CD4-positive, alpha-beta T cell treated with Interleukin-2 at 100 ng/mL for 4 hours (primary cell): ENCODE measurements at regions not wholly inside any gene's neighbourhood (a gene's known extent, or its start where the extent isn't known, plus 50 kb on each side); places are given as distances from the start of the nearest gene placed in this dataset.
"Not testable (repeated sequence)": the region's sequence is repeated elsewhere in the genome, so short reads cannot be mapped to it uniquely, and the experiment has no call there.

Experiments used
- DNase-seq: peaks from one replicate; pipeline ENCODE4 v3.0.0-alpha.2; 2020; ENCODE audit warnings: low spot score

- no peak for DNase-seq
Measured at GRCh38 chr1:194813096-194813495, 1626.7 kb upstream of the B3GALT2 start.

DNA sequence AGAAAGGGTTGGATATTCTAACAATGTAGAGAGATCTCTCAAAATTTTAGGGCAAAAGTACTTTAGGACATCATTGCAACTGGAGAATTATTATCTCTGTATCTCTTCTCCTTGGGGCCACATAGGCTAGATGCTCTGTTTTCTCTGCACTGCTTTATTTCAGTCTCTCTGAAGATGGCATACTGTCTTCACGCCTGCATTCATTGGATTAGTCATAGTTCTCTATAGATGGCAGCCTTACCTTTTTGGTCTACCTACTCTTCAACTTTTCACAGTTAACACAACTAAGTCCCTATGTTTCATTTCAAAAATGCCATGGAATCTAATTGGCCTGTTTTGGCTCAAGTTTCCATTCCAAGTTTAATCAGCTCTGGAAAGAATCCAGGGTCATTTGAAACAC is 1623.3 kb upstream of the B3GALT2 start:
- no peak for DNase-seq

DNA sequence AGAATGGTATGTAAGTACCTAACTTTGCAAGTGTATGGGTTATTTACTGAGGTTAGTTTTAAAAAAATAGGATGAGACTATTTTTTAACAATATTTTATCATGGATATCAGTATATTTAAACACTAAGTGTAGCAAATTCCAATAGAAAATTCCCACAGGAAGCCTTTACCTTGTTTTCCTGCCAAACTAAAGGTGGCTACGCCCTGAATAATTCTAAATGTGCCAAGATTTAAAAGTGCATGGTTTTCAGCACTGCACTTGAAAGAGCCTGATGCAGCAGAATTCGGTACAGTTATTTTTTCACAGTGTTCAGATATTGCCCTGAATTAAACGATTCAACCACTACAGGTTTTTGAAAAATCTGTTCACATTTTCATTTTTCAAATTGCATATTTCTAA is 1622.8 kb upstream of the B3GALT2 start:
- DNase-seq, result no peak

- no peak for DNase-seq
Measured at GRCh38 chr1:194807530-194808220, 1621.3 kb upstream of the B3GALT2 start.

DNA sequence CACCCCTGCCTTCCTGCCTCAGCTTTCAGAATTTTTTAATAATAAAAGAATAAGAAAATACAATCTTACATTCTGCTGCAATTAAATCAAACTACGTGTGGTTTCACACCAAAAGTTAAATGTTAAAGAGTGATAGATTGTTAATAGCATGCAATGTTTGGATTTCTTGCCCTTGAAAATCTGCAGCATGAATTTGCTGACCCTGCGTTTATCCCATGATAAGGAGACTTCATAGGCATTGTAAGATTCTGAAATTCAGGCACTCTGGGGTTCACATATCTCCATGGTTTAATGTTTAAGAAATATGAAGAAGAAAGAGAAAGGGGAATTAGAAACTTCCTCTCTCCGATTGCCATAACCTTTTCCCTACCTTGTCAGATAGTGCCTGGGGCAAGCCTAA is 1616.2 kb upstream of the B3GALT2 start:
- no peak for DNase-seq

DNA sequence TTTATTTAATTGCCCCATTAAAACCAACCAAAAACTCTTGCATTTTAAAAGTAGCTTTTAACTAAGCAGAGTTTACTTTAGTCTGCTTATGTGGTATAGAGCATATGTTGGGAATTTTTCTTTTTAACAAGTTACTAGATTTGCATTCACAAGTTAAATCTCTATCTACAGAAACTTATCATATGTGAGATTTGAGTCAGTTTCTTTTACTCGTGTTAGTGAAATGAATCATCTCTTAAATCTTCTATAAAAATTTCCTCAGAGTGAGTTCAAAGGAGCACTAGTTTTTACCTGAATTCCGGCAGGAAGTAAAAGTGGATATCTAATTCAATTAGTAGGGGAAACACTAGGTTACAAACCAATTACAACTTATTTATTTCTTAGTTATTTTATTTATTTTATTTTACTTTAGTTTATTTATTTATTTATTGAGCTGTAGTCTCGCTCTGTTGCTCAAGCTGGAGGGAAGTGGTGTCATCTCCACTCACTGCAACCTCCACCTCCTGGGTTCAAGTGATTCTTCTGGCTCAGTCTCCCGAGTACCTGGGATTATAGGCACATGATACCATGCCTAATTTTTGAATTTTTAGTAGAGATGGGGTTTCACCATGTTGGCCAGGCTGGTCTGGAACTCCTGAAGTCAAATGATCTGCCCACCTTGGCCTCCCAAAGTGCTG is 1609.6 kb upstream of the B3GALT2 start:
- no peak for DNase-seq

DNA sequence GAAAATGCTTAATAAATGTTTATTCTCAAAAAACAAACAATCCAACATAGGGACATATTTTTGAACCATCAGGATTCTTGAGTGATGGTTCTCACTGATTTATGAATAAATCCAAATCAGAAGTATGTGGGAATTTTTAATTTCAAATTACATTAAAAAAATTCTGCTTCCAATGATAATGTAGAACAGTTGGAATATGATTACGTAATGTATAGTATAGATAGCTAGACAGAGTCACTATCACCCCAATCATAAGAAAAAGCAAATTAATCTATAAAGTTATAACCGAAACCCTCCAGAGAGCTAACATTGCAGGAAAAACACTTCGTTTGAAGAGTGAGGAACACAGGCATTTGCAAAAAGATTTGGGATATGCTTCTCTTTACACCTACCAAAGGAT is 1600.6 kb upstream of the B3GALT2 start:
- no peak for DNase-seq

DNA sequence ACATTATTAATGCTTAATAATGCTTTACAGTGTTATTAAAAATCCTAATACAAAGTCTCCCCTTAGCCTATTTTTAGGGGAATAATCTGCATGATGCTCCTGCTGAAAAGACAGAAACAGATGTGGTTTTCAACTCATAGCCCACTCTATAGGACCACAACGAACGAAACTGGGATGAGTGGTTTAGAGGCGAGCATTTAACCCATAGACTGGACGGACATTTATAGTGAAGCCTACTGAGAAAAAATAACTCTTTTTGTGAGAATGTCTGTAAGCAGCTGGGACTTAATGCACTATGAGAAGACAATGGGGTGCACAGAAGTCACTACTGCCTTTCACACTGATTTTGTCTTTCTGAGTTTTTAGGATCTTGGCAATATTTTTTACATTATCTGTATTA is 1599.6 kb upstream of the B3GALT2 start:
- no peak for DNase-seq

GRCh38 chr1:194776657-194777056 is 1590.2 kb upstream of the B3GALT2 start:
- DNase-seq, result no peak

DNA sequence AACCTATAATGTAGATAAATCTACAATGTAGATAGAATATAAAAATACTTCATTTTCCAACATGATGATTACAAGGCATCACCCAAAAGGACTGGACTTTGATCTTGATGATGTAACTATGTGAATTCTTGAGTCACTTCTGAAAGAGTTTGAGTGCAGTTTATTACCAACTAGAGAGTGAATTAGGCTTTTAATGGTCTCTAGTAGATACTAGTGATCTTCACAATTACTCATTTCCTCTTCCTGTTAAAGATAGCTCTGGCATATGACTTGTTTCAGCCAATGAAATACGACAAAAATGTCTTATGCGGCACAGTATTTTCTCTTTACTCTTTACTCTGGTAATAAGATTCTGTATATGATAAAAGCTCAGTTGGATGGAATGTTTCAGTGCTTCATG is 1588.1 kb upstream of the B3GALT2 start:
- no peak for DNase-seq

DNA sequence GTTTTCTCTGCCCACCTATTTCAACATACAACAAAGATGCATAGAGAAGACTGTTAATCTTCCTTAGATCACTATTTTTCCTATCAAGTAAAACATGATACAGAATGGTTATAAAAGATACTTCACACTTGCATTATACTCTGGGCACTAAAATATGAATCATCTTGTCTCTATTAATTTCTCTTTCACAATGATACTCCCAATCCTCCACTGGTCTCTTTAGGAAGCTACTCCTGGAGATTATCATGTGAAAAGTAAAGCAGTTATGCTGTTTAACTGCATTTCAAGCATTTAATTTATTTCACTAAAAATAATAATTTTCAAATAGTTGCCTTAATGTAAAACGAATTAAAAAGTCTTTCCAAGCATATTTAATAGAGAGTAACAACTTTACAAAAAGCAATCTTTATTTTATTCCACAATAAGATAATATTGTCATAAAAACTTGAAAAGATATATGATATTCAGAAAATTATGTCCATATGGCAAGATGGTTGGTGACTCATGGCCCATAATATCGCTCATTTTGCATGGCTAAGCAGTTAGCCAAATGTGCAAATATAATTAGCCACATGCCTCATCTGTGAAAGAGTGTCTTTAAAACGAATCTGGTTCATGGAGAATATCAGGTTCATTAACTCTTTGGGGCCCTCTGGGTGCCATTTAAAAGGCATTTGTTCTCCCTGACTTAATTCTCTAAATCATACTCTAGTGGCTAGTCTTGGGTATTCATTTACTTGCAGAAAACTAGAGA is 1569.0 kb upstream of the B3GALT2 start:
- DNase-seq, result no peak

DNA sequence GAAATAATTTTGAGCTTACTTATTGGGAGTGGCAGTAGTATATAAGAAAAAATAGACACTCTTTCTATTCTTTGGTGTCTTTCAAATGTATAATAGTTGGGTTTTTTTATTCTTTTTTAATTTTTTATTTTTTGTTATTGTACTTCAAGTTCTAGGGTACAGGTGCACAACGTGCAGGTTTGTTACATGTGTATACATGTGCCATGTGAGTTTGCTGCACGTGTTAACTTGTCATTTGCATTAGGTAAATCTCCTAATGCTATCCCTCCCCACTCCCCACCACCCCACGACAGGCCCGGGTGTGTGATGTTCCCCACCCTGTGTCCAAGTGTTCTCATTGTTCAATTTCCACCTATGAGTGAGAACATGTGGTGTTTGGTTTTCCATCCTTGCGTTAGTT is 1552.4 kb upstream of the B3GALT2 start:
- DNase-seq, result not testable (repeated sequence)

- no peak for DNase-seq
Measured at GRCh38 chr1:194734970-194735369, 1548.6 kb upstream of the B3GALT2 start.

- no peak for DNase-seq
Measured at GRCh38 chr1:194731025-194731424, 1544.6 kb upstream of the B3GALT2 start.

GRCh38 chr1:194730304-194730703 is 1543.9 kb upstream of the B3GALT2 start:
- no peak for DNase-seq

- DNase-seq, result no peak
Measured at GRCh38 chr1:194723067-194723466, 1536.7 kb upstream of the B3GALT2 start.

DNA sequence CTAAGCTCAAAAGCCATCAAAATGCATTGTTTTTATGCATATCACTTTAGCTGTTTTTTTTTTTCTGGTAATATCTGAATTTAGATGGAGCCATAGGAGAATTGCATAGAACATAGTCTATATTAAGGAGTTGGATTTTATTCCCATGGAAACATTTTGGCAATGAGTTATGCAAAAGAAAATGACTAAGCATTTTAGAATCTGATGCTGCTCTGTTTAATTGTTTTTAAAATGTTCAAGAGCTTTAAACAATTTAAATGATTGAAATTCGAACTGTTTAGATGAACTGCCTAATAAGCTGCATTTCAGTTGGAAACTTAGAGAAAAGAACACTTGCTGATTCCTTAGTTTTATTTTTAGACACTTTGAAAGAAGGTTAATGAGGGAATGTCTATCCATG is 1531.5 kb upstream of the B3GALT2 start:
- no peak for DNase-seq

DNA sequence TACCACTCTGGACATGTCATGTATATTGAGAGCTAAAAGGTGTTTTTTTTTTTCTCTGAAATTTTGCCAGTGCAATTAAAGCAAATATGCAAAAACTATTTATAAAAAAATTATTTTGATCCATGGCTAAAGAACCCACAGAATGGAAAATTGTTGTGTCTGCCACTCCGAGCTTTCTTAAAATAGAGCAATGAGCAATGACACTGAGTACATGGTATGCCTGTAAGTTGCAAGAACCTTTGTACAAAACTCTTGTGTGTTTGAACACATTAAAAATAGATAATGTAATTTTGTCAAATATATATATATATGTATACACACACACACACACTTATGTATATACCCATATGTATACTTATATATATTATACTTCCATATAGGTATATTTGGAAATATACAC is 1530.9 kb upstream of the B3GALT2 start:
- no peak for DNase-seq

DNA sequence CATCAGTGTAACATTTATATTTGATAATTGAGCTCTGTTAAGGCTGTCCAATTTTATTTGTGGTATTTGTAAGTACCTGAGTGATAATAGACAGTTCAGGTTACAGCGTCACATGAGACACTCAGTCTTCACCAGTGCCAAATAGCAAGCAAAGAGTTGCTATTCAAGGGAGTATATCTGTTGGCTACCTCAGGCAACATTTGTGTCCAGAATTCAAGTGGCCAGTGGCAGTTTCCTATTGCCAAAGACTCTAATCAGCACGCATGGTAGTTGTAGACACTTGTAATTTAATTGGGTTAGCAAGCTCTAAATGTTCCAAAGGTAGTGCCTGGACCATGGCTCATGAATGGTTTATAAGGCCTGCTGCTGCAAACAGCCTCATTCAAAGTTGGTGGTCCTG is 1524.3 kb upstream of the B3GALT2 start:
- DNase-seq, result no peak

DNA sequence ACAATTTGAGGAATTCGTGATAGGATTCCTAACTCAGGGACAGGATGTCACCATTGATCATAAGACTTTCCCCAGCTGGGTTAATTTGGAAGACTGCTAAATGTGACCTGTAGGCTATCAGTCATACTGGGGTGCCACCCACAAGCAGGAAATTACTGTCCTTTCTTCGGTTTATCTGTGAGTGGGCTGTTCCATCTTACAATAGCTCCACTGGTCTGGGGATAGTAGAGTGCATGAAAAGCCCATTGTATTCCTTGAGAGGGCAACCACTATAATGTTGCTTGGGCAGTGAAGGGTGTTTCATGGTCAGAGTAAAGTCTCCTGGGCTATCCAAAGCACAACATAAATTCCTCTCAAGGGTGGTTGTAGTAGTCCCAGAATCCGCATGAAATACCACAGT is 1523.0 kb upstream of the B3GALT2 start:
- DNase-seq, result no peak

DNA sequence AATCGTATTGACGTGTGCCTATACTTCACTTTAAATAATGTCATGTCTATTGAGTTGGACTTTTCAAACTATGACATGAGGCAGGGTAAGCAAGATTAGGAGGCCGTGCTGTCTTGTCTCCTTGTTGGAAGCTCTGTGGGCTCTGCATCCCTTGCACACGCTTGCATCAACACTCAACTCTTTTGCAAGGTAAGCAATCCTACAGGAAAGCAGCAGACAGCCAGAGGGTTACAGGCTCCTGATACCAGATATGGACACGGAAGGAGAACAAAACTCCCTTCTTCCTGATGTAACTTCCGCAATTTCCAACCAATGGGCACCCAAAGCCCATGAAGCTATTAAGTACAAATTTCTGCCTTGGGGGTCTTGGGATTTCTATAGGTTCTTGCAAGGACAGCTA is 1520.7 kb upstream of the B3GALT2 start:
- DNase-seq, result no peak

- no peak for DNase-seq
Measured at GRCh38 chr1:194705123-194705854, 1518.9 kb upstream of the B3GALT2 start.

- no peak for DNase-seq
Measured at GRCh38 chr1:194698908-194699318, 1512.5 kb upstream of the B3GALT2 start.
